DMS 273 (cell line): ENCODE measurements at regions not wholly inside any gene's neighbourhood (a gene's known extent, or its start where the extent isn't known, plus 50 kb on each side); places are given as distances from the start of the nearest gene placed in this dataset.

Experiments used
- DNase-seq: peaks from one replicate; lab custom pipeline; 2025; ENCODE audit not compliant: unreplicated experiment; lab: John Stamatoyannopoulos, UW

- peak; percentile 98 for DNase-seq
These were observed 749.5 kb downstream of the RNF144A start for GRCh38 chr2:7666596-7667259.

GRCh38 chr2:7667260-7667757 lies 750.1 kb downstream of the RNF144A start:
- DNase-seq, result no peak

- DNase-seq, result peak; percentile 87
These were observed 753.9 kb downstream of the RNF144A start for GRCh38 chr2:7670905-7671641.

DNA sequence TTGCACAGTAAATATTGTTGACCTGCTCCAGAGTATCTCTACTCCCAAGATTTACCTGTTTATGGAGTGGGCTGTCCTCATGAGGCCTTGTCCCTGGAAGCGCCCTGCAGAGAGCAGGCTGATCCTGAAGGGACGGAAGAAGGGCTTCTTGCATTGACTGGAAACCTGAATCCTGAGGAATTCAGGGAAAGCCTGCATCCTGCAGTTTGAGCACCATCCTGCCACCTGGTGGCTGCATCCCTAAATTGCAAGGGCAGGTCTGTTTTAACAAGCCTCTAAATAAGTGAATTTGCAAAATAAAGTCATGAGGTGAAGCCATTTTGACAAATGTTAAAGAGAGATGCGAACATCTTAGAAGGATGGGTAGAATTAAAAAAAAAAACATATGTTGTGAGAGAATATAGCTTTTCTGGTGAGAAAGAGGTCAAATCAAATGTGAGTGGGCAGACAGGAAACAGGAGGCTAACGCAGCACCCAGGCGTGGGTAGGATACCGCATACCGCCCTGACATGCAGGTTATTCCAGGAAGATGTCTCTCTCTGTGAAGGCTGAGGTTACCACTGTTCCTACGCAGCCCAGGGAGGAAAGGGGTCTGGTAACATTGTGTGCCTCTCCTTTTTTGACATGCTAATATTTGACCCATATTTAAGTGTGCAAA lies 754.9 kb downstream of the RNF144A start:
- DNase-seq, result peak; percentile 89

GRCh38 chr2:7672685-7673071 lies 755.5 kb downstream of the RNF144A start:
- no peak for DNase-seq

GRCh38 chr2:7673101-7673500 lies 755.9 kb downstream of the RNF144A start:
- no peak for DNase-seq

DNA sequence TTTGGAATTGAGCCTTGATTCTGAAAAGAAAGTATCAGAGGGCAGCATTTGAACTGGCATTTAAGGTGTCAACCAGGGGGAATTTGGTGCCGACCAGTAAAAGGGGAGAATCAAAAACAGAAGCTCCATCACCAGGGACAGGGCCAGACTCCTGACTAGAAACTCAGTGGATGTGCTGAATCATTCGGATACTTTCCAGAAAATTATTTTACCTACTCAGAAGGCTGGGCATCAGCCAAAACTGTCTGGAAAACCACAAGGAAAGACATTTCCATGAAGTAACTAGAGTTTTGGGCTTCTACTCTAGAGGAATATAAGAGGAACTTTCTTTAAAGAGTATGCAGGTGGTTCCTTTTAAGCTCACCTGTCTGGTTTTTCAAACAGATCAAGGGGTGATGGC lies 756.6 kb downstream of the RNF144A start:
- peak; percentile 23 for DNase-seq

GRCh38 chr2:7674606-7675005 lies 757.4 kb downstream of the RNF144A start:
- DNase-seq, result peak; percentile 86

DNA sequence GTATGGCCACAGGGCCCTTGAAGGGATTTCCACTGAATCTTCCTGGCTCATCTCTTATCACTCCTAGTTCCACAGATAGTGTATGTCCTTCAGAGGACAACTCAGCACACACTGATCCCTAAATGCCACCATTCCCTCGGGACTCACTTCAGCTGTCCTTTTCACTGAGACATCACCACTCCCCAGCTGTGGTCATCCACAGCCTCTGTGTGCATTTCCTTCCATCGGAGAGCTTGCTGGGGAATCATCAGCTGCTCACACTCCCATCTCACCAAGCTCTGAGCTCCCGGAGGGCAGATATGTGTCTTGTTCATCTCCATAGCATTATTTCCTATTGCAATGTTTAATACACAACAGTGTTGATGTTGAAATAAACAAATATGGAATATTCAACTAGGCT lies 759.5 kb downstream of the RNF144A start:
- no peak for DNase-seq

- DNase-seq, result no peak
These were observed 764.8 kb downstream of the RNF144A start for GRCh38 chr2:7681881-7682461.

GRCh38 chr2:7683196-7683595 lies 766.0 kb downstream of the RNF144A start:
- no peak for DNase-seq

DNA sequence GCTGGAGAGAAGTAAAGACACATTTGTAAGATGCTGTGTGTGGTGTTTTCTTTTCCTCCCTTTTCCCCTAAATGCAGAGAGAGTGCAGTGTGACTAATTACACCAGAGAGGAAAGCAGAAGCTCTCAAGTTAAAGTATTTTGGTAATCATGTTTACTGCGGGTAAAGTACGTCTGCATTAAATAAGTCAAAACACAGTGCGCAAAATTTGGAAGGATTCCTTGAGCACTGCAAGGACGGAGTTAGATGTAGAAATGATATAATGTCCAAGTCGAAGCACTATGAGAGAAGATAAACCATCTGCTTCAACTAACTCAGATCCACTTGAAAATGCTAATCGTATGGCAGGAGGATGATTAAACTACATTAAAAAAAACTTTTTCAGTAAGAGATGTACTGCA lies 766.5 kb downstream of the RNF144A start:
- DNase-seq, result peak; percentile 13

DNA sequence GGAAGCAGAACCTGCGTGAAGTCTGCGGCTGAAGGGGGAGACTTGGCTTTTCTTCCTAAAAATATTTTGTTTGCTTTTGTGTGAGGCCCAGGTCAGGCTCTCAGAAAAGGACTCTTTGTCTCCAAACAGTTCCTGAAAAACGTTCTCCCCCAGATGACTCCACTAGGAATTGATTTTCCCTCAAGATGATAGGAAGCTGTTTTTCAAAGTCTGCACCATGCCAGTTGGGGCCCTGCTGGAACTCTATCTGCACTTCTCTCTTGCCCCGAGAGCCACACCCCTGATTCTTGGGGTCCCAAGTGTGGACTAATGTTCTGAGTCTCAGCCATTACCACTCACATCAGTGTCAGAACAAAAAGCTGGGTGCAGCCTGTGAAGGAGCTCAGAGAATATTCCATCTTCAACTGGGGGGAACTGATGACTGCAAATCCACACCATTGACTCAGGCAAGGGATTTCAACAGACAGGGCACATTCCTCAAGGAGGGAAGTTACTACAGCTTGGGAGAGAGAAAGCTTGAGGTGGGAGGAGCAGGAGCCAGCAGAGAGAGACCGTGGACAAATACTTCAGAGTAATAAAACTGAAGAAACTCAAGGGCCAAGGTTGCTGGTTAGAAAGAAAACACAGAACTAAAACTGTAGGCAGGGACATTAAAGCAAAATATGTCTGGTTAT lies 768.3 kb downstream of the RNF144A start:
- DNase-seq, result no peak

DNA sequence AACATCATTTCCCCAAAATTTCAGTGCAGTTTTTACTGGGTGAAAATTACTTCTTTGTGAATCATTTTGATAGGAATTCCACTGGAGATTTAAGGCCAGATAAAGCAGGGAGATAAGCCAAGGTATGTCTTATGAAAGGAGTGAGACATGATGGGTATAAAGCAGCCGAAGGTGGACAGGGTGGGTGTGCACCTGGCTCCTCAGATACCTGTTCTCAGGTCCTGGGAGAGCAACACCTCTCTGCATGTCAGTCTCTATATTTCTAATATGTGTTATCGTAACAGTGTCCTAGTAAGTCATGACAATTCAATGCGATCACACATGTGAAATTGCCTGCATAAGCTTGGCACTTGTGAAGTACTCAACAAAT lies 768.8 kb downstream of the RNF144A start:
- no peak for DNase-seq

GRCh38 chr2:7691961-7692656 lies 774.9 kb downstream of the RNF144A start:
- DNase-seq, result no peak

DNA sequence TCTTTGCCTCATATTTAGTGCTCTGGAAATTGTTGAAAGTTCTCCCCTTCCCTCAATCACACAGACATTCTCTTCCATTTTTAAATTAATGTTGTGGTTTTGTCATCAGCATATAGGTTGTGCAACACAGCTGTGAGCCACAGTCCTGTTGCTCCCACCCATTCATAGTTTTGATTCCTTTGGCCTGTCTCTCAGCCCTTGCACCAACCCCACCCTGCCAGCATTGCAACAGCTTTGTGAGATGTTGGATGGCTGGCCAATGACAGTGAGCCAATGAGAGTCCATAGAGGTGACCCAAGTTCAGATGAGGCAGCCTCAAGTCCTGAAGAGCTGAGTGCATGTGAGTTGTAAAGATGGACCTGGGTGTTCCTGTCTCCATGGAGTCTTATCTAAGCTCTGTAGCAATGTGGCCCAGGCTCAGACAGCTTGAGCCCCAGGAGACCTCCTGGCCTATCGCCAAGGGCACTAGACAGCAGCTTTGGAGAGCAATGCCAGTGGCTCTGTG lies 775.5 kb downstream of the RNF144A start:
- peak; percentile 67 for DNase-seq

DNA sequence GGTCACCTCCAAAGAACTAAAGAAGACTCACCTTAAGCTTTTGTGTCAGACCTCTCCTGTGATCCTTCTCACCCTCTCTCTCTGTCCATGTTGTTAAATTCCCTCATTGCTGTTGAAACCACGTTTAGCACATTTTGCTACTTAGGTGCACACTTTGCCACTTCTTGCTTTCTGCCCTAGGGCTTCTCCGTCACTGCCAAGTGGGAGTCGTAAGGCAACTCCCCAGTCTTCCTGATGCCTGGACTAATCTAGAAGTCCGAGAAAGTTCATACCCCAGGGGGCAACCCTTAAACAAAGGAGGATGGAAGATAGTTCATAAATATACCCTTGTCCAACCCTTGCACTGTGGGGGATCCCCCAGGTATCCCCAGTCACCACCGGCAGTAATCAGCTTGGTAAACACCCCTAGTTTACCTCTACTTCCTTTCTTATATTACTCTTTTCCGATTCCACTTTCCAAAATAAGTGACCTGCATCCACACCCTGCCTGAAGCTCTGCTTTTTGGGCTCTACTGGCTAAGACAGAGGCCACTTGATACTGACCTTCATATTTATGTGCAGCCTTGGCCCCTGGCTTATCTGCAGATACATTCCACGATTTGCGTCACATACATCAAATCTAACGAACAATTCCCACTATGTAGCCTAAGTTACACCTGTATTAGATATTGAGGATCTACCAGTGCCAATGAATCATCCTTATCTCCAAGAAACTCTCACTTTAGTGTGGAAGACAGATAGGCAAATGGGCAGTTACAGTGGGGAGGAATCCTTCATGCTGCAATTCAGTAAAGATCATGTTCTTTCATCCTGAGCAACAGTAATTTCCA lies 776.2 kb downstream of the RNF144A start:
- no peak for DNase-seq

DNA sequence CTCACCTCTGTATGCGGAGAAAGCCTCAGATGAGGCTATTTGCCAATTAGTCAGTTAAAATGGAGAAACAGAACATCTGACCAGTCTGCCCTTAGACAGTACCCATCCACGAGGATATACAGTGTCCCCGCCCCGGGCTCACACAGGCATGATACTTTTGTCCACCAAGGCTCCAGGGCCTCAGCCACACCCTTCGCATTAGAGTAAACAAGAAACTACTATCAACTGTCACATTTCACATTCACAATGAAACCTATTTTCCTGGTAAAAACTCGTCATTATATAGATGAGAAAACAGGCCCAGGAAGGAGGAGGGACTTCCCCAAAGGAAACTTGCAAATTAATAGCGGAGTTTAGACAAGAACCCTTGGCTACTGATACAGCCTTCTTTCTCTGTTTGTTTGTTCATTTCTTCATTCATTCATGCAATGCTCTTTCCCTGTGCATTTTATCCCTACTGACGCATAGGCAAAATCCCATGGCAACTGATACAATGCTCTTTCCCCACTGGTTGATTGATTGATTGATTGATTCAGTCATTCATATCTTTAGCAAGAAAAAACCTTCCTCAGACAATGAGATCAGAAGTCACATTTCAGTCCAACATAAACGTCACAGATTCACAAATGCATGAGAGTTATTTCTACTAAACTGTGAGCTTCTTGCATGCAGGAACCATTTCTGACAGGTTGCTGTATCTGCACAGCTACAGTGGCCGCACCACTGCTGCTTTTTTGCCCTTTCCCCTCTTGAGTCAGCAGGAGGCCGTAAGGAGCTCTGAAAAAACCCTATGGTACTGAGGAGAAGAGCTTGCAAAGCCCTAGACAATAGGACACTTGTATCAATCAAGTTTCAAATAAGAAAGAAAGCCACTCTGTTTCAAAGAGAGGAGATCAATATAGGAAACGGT lies 777.1 kb downstream of the RNF144A start:
- no peak for DNase-seq
